ENCODE measurements at regions not wholly inside any gene's neighbourhood (a gene's known extent, or its start where the extent isn't known, plus 50 kb on each side); places are given as distances from the start of the nearest gene placed in this dataset.

GRCh38 chr13:30093236-30093635 lies 214.1 kb downstream of the KATNAL1 start:
- H3K4me3 ChIP-seq (ENCODE audit: insufficient read depth, low read length), result no peak overlapping the region
- H3K36me3 ChIP-seq (ENCODE audit: insufficient read depth, low read length), result no peaks in the 10 kb centered on the region
- no peak for TF ChIP-seq CTCF (IDR thresholded peaks at IDR 0.05; ENCODE audit: extremely low read depth, low read depth, low read length)
- no peaks in the 10 kb centered on the region for H3K9me3 ChIP-seq (ENCODE audit: low read depth, low read length)
- H3K27ac ChIP-seq (ENCODE audit: low read depth, low read length), result no peak overlapping the region
- DNase-seq (ENCODE audit: insufficient read length, low spot score, missing footprints), result no peak
- H2AFZ ChIP-seq (ENCODE audit: low read length), result no peak overlapping the region
- no peak overlapping the region for H3K4me2 ChIP-seq (ENCODE audit: insufficient read depth, low read length)
- no peaks in the 10 kb centered on the region for H3K4me1 ChIP-seq (ENCODE audit: insufficient read depth, low read length)
- H3K79me2 ChIP-seq (ENCODE audit: insufficient read depth, low read length), result no peaks in the 10 kb centered on the region
- no peaks in the 10 kb centered on the region for H4K20me1 ChIP-seq (ENCODE audit: insufficient read depth, low read length)
- no peaks in the 10 kb centered on the region for H3K27me3 ChIP-seq (ENCODE audit: insufficient read depth, low read length)

- TF ChIP-seq CTCF (IDR thresholded peaks at IDR 0.05; ENCODE audit: extremely low read depth, low read depth, low read length), result no peak
- no peak overlapping the region for H3K4me3 ChIP-seq (ENCODE audit: insufficient read depth, low read length)
- H3K36me3 ChIP-seq (ENCODE audit: insufficient read depth, low read length), result no peaks in the 10 kb centered on the region
- no peaks in the 10 kb centered on the region for H4K20me1 ChIP-seq (ENCODE audit: insufficient read depth, low read length)
- no peak overlapping the region for H2AFZ ChIP-seq (ENCODE audit: low read length)
- no peaks in the 10 kb centered on the region for H3K4me1 ChIP-seq (ENCODE audit: insufficient read depth, low read length)
- no peak overlapping the region for H3K4me2 ChIP-seq (ENCODE audit: insufficient read depth, low read length)
- H3K79me2 ChIP-seq (ENCODE audit: insufficient read depth, low read length), result no peaks in the 10 kb centered on the region
- no peaks in the 10 kb centered on the region for H3K9me3 ChIP-seq (ENCODE audit: low read depth, low read length)
- no peak overlapping the region for H3K27ac ChIP-seq (ENCODE audit: low read depth, low read length)
- DNase-seq (ENCODE audit: insufficient read length, low spot score, missing footprints), result no peak
- no peaks in the 10 kb centered on the region for H3K27me3 ChIP-seq (ENCODE audit: insufficient read depth, low read length)
Observed at GRCh38 chr13:30091691-30092090, 215.7 kb downstream of the KATNAL1 start.

- H2AFZ ChIP-seq (ENCODE audit: low read length), result no peak overlapping the region
- DNase-seq (ENCODE audit: insufficient read length, low spot score, missing footprints), result no peak
Observed at GRCh38 chr13:30091035-30091434, 216.3 kb downstream of the KATNAL1 start.

GRCh38 chr13:30088312-30088855 lies 219.0 kb downstream of the KATNAL1 start:
- H3K27me3 ChIP-seq (ENCODE audit: insufficient read depth, low read length), result no peaks in the 10 kb centered on the region
- H3K36me3 ChIP-seq (ENCODE audit: insufficient read depth, low read length), result no peaks in the 10 kb centered on the region
- H3K27ac ChIP-seq (ENCODE audit: low read depth, low read length), result no peak overlapping the region
- no peak overlapping the region for H2AFZ ChIP-seq (ENCODE audit: low read length)
- H3K4me1 ChIP-seq (ENCODE audit: insufficient read depth, low read length), result no peaks in the 10 kb centered on the region
- no peaks in the 10 kb centered on the region for H3K79me2 ChIP-seq (ENCODE audit: insufficient read depth, low read length)
- H3K9me3 ChIP-seq (ENCODE audit: low read depth, low read length), result no peaks in the 10 kb centered on the region
- H3K4me2 ChIP-seq (ENCODE audit: insufficient read depth, low read length), result no peak overlapping the region
- no peak overlapping the region for H3K4me3 ChIP-seq (ENCODE audit: insufficient read depth, low read length)
- no peaks in the 10 kb centered on the region for H4K20me1 ChIP-seq (ENCODE audit: insufficient read depth, low read length)
- no peak for TF ChIP-seq CTCF (IDR thresholded peaks at IDR 0.05; ENCODE audit: extremely low read depth, low read depth, low read length)
- no peak for DNase-seq (ENCODE audit: insufficient read length, low spot score, missing footprints)

More at GRCh38 chr13:30091035-30091434, 216.3 kb downstream of the KATNAL1 start:
- Histone ChIP-seq H3K27me3 (ENCODE audit: insufficient read depth, low read length) (no peaks in the 10 kb centered on the region), H3K79me2 (ENCODE audit: insufficient read depth, low read length) (no peaks in the 10 kb centered on the region), H3K27ac (ENCODE audit: low read depth, low read length) (no peak overlapping the region), H3K4me3 (ENCODE audit: insufficient read depth, low read length) (no peak overlapping the region), H3K9me3 (ENCODE audit: low read depth, low read length) (no peaks in the 10 kb centered on the region), H3K4me1 (ENCODE audit: insufficient read depth, low read length) (no peaks in the 10 kb centered on the region), H3K36me3 (ENCODE audit: insufficient read depth, low read length) (no peaks in the 10 kb centered on the region), H3K4me2 (ENCODE audit: insufficient read depth, low read length) (no peak overlapping the region), H4K20me1 (ENCODE audit: insufficient read depth, low read length) (no peaks in the 10 kb centered on the region)
- no peak for TF ChIP-seq CTCF (IDR thresholded peaks at IDR 0.05; ENCODE audit: extremely low read depth, low read depth, low read length)
